SK-N-SH (cell line): ENCODE measurements at regions not wholly inside any gene's neighbourhood (a gene's known extent, or its start where the extent isn't known, plus 50 kb on each side); places are given as distances from the start of the nearest gene placed in this dataset.

ENCODE experiments used
- CTCF ChIA-PET: fragments of 300-600, 350-600 bp; formaldehyde crosslinking; extraction: SDS; loops from one replicate; lab custom pipeline; 2021; lab: Yijun Ruan, JAX
- POLR2A ChIA-PET: fragments of 350-600 bp; sonication (Branson Sonifier 250); formaldehyde crosslinking; extraction: SDS; loops from one replicate; lab custom pipeline; 2020; ENCODE audit warnings: antibody characterized with exemption, inconsistent platforms; lab: Yijun Ruan, JAX
- DNase-seq: peaks from one replicate; pipeline ENCODE4 v3.0.0; 2012
- H2AFZ ChIP-seq: fragments of 200-600 bp; sonication (generic); 2 replicates; pipeline ENCODE4 v1.8.1; 2016; ENCODE audit warnings: antibody characterized with exemption, mild to moderate bottlenecking, low read depth
- H3F3A ChIP-seq: fragments of 200-600 bp; sonication (generic); replicated peaks from 2 replicates; pipeline ENCODE3; 2016; ENCODE audit warnings: antibody characterized with exemption, mild to moderate bottlenecking; ENCODE audit not compliant: insufficient read depth
- H3K27ac ChIP-seq, 2 experiments: fragments of 200-500 bp in 1 of 2; fragments of 200-600 bp in 1 of 2; sonication (Bioruptor generic) in 1 of 2; sonication (generic), shearing (Covaris generic) in 1 of 2; 2 replicates each; pipeline versions ENCODE4 v1.5.1 to v1.6.1; 2014 to 2016; ENCODE audit warnings: low read depth in 2 of 2, inconsistent platforms in 1 of 2, low read length in 1 of 2, mild to moderate bottlenecking in 1 of 2, mixed read lengths in 1 of 2
- H3K27me3 ChIP-seq: fragments of 200-600 bp; sonication (generic), shearing (Covaris generic); 2 replicates; pipeline ENCODE4 v1.6.1; 2016; ENCODE audit warnings: mixed run types; ENCODE audit not compliant: insufficient read depth
- H3K36me3 ChIP-seq, 2 experiments: fragments of 200-500 bp in 1 of 2; fragments of 200-600 bp in 1 of 2; sonication (Bioruptor generic) in 1 of 2; sonication (generic) in 1 of 2; replicated peaks in 1 of 2; 2 replicates each; pipeline versions ENCODE3 to v1.5.1; 2014 to 2016; ENCODE audit warnings: low read length in 1 of 2, mild to moderate bottlenecking in 1 of 2; ENCODE audit not compliant: insufficient read depth in 2 of 2, control insufficient read depth in 1 of 2
- H3K4me1 ChIP-seq, 2 experiments: fragments of 200-500 bp in 1 of 2; fragments of 200-600 bp in 1 of 2; sonication (Bioruptor generic) in 1 of 2; sonication (generic), shearing (Covaris generic) in 1 of 2; 2 replicates each; pipeline versions ENCODE4 v1.5.1 to v1.6.1; 2014 to 2016; ENCODE audit warnings: low read depth in 1 of 2, low read length in 1 of 2, mixed run types in 1 of 2; ENCODE audit not compliant: insufficient read depth in 2 of 2, control insufficient read depth in 1 of 2
- H3K4me2 ChIP-seq: fragments of 200-600 bp; sonication (generic), shearing (Covaris generic); 2 replicates; pipeline ENCODE4 v1.6.1; 2017; ENCODE audit warnings: mixed run types
- H3K4me3 ChIP-seq, 2 experiments: fragments of 200-500 bp in 1 of 2; fragments of 200-600 bp in 1 of 2; sonication (Bioruptor generic) in 1 of 2; sonication (generic), shearing (Covaris generic) in 1 of 2; 2 replicates each; pipeline versions ENCODE4 v1.5.1 to v1.8.1; 2014 to 2016; ENCODE audit warnings: low read depth in 2 of 2, inconsistent platforms in 1 of 2, low read length in 1 of 2, mild to moderate bottlenecking in 1 of 2, mixed read lengths in 1 of 2, moderate library complexity in 1 of 2
- H3K79me2 ChIP-seq: fragments of 200-600 bp; sonication (generic); 2 replicates; pipeline ENCODE4 v1.8.1; 2017; ENCODE audit warnings: mild to moderate bottlenecking; ENCODE audit not compliant: insufficient read depth
- H3K9ac ChIP-seq: fragments of 200-600 bp; sonication (generic); 2 replicates; pipeline ENCODE4 v1.6.1; 2017; ENCODE audit warnings: mixed run types
- H3K9me2 ChIP-seq: fragments of 200-600 bp; sonication (generic); 2 replicates; pipeline ENCODE4 v1.6.1; 2017; ENCODE audit warnings: mixed run types
- H3K9me3 ChIP-seq: fragments of 200-600 bp; sonication (generic); 2 replicates; pipeline ENCODE4 v1.6.1; 2017; ENCODE audit warnings: mixed run types, mild to moderate bottlenecking, moderate library complexity
- H4K20me1 ChIP-seq: fragments of 200-600 bp; sonication (generic); 2 replicates; pipeline ENCODE4 v1.6.1; 2017; ENCODE audit warnings: mild to moderate bottlenecking, mixed run types; ENCODE audit not compliant: insufficient read depth
- CTCF ChIP-seq: fragments of 200-600 bp; sonication (generic); IDR thresholded peaks from 2 replicates; pipeline ENCODE4 v1.6.1; 2017; ENCODE audit warnings: antibody characterized with exemption, mild to moderate bottlenecking, moderate library complexity
- GABPA ChIP-seq: IDR thresholded peaks from 2 replicates; pipeline ENCODE4 v1.4.0; 2012; ENCODE audit warnings: low read depth, mild to moderate bottlenecking
- GATA2 ChIP-seq: sonication (generic); formaldehyde crosslinking; IDR thresholded peaks from 2 replicates; pipeline ENCODE4 v1.5.0; 2020; ENCODE audit warnings: mild to moderate bottlenecking, missing genetic modification reagents
- IRF3 ChIP-seq: fragments of 150-350 bp; IDR thresholded peaks from 2 replicates; pipeline ENCODE4 v1.6.1; 2016; ENCODE audit warnings: mild to moderate bottlenecking, low read depth, low read length
- JUND ChIP-seq: IDR thresholded peaks from 2 replicates; pipeline ENCODE4 v1.4.0; 2012
- NFIC ChIP-seq: IDR thresholded peaks from 2 replicates; pipeline ENCODE4 v1.4.0; 2012; ENCODE audit warnings: borderline replicate concordance
- RAD21 ChIP-seq: IDR thresholded peaks from 2 replicates; pipeline ENCODE4 v1.6.1; 2012; ENCODE audit warnings: mild to moderate bottlenecking, low read length
- REST ChIP-seq: IDR thresholded peaks from 2 replicates; pipeline ENCODE4 v1.6.1; 2012; ENCODE audit warnings: mild to moderate bottlenecking, low read depth, low read length, moderate library complexity
- SIN3A ChIP-seq: IDR thresholded peaks from 2 replicates; pipeline ENCODE4 v1.6.1; 2012; ENCODE audit warnings: low read depth, mild to moderate bottlenecking, low read length, moderate library complexity, borderline replicate concordance
- TAF1 ChIP-seq: IDR thresholded peaks from 2 replicates; pipeline ENCODE4 v1.6.1; 2012; ENCODE audit warnings: low read depth, mild to moderate bottlenecking, low read length, moderate library complexity, borderline replicate concordance
- TCF12 ChIP-seq: IDR thresholded peaks from 2 replicates; pipeline ENCODE4 v1.4.0; 2012
- TEAD4 ChIP-seq: IDR thresholded peaks from 2 replicates; pipeline ENCODE4 v1.4.0; 2012; ENCODE audit warnings: mild to moderate bottlenecking, borderline replicate concordance; ENCODE audit not compliant: insufficient read depth
- YY1 ChIP-seq: IDR thresholded peaks from 2 replicates; pipeline ENCODE4 v1.4.0; 2012; ENCODE audit warnings: low read depth, mild to moderate bottlenecking
- whole genome bisulfite sequencing: methylation state at CpG from one replicate; pipeline ENCODE4 v1.1.6; 2017; ENCODE audit warnings: low lambda C conversion rate; 5-methylcytosine and 5-hydroxymethylcytosine counted together

GRCh38 chr9:71549023-71549422, 219.3 kb downstream of the CEMIP2 start:
- peaks cover 12% of the 10 kb centered on the region; the same call in 1 of the 2 replicates for H3K27me3 ChIP-seq
- no peak overlapping the region for H3K27ac ChIP-seq
- 11% methylated on average over 2 of the region's 2 CpGs for WGBS
- CTCF ChIA-PET: no interaction called here
- H3K9me2 ChIP-seq: no peaks in the 10 kb centered on the region
- H3K4me1 ChIP-seq: no peaks in the 10 kb centered on the region
- TF ChIP-seq CTCF: no peak
- no peak for TF ChIP-seq TAF1
- TF ChIP-seq GABPA: no peak
- no peak for TF ChIP-seq TEAD4
- no peak for TF ChIP-seq NFIC
- TF ChIP-seq GATA2 (CRISPR knock-in tag): no peak
- TF ChIP-seq YY1: no peak
- no peak for TF ChIP-seq REST
- no peak for TF ChIP-seq IRF3
- no peak for TF ChIP-seq RAD21
- TF ChIP-seq JUND: no peak
- no peak for TF ChIP-seq TCF12
- no peak for TF ChIP-seq SIN3A
- no peak overlapping the region for H3K9ac ChIP-seq
- H4K20me1 ChIP-seq: no peaks in the 10 kb centered on the region
- no peak for DNase-seq
- H3F3A ChIP-seq: no peaks in the 10 kb centered on the region
- no peak overlapping the region for H3K4me2 ChIP-seq
- H3K79me2 ChIP-seq: no peaks in the 10 kb centered on the region
- no peaks in the 10 kb centered on the region for H3K36me3 ChIP-seq
- H2AFZ ChIP-seq: no peak overlapping the region
- H3K9me3 ChIP-seq: no peaks in the 10 kb centered on the region
- POLR2A ChIA-PET: no interaction called here
- no peak overlapping the region for H3K4me3 ChIP-seq
